ENCODE measurements at regions not wholly inside any gene's neighbourhood (a gene's known extent, or its start where the extent isn't known, plus 50 kb on each side); places are given as distances from the start of the nearest gene placed in this dataset.

DNA sequence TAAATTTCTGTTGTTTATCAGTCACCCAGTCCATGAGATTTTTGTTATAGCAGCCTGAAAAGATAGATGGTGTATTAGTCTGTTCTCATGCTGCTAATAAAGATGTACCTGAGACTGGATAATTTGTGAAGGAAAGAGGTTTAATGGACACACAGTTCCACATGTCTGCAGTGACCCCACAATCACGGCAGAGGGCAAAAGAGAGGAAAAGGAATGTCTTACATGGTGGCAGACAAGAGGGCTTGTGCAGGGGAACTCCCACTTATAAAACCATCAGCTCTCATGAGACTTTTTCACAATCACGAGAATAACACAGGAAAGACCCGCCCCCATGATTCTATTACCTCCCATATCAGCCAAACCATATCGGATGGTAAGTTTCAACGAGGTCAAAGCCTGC, 309.2 kb downstream of the LIG4 start:
- no peak for DNase-seq

- DNase-seq = no peak
Measured at GRCh38 chr13:107901996-107902562, 313.3 kb downstream of the LIG4 start.

GRCh38 chr13:107901230-107901629, 314.1 kb downstream of the LIG4 start:
- DNase-seq = no peak

DNA sequence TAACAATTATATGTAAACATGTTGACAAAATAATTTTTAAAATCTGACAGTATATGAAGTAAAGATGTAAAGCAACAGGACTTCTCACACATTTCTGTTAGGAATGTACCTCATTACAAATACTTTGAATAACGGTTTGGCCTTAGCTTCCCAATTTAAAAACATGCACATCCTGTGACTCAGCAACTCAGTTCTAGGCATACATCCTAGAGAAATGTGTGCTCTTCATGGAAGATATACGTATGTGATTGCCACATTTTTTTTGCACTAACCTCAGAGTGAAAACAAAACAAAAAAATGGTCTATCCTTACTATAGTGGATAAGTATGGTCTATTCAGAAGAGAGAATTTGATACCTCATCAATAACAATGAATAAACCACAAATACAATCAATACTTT, 314.6 kb downstream of the LIG4 start:
- no peak for DNase-seq

DNA sequence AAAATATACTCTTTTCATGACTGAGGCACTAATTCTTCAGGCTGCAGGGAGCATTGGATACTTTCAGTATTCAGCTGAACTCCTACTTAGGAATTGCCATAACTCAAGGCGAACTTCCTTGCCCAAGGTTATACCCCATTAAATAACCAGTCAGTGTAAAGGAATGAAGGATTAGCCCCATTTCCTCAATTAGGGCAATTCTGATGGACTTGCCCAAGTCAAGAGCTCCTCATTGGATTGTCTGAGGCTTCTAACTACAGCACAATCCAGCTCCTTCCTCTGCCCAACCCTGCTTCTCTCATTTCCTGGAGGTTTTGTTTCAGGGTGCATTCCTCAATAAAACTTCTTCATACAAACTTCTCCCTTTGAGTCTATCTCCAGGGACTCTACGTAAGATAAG, 329.2 kb downstream of the LIG4 start:
- DNase-seq = no peak

DNA sequence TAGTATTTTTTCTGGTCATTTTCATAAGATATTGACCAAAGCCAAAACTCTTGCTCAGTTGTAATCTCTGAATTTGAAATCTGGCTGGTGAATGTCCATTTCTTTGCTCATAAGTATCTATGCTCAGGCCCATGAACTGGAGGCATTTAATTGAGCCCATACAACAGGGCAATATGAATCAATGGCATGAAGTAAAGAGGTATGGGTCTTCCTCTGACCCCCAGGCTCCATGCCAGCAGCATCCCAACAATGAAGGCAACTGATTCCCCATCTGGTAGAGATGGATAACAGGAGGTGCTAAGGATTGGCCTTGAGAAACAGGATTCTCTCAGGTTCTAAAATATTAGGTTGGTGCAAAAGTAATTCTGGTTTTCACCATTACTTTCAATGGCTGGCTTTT, 330.8 kb downstream of the LIG4 start:
- no peak for DNase-seq

- DNase-seq = no peak
Measured at GRCh38 chr13:107883561-107884175, 331.7 kb downstream of the LIG4 start.

DNA sequence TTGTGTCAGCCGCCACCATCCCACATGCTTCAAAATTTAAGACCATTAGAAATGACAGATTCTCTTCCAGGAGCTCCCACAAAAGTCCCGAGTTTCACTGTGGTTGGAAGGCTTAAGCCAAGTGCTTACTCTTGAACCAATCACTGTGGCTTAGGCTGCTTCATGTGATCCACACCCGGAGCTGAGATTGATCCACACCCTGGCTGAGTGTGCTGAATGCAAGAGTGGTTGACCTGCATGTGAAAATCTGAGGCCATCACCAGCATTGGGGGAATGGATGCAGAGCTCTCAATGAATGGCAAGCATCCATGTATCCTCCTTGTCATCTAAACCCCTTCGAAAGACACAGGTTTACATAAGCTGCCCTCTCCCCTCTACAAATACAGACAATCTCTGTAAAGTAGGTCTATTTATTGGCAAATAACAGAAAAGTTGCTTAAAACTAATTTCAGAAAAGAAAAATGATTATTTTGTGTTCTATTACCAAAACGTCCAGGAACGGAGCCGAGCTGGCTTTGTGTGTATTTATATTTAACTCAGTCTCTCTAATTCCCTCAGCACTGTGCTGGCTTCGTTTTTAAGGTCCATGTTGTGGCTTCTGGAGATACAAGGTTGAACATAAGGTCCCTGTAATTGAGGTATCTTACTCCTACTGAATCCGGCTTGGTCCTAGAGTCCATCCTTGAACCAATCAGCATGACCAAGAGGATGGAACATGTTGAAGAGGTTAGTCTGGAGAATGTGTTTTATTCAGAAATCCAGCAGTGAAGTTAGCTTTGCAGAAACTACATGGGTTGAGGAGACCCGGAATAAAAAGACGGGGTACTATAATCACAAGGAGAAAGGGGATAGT, 332.4 kb downstream of the LIG4 start:
- no peak for DNase-seq

GRCh38 chr13:107881362-107881761, 334.0 kb downstream of the LIG4 start:
- DNase-seq = no peak

DNA sequence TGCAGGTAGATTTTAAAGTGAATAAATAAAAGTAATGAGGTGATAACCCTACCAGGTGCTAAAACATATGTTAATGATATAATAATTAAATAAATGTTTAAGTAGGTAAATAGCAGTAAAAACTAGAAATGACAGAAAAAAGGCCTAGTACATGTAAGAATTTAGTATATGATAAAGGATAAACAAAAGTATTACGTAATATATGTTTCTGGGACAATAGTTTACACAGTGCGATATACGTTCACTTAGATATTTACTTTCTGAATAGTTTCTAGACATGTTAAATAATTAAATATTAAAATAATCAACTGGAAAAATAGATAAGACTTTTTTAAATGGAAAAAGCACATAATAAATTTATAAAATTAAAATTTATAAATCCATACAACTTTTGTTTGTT, 340.9 kb downstream of the LIG4 start:
- DNase-seq = no peak

- no peak for DNase-seq
Measured at GRCh38 chr13:107873926-107874325, 341.4 kb downstream of the LIG4 start.

DNA sequence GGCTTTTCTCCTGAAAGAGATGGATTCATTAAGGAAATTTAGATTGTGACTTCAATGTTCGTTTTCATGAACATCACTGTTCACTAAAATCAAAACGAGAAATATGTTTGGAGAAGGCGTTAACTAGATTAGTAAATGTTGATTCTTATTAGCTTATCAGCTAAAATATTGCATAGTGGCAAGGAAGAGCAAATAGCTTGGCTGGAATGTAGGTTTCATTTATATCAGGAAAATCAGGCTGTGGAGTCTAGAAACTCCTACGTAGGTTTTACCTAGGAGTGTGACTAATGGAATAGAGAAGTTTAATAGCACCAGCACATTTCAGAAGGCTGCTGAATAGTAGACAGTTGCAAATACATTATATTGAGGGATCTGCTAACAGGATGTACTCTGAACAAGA, 344.9 kb downstream of the LIG4 start:
- DNase-seq = no peak

DNA sequence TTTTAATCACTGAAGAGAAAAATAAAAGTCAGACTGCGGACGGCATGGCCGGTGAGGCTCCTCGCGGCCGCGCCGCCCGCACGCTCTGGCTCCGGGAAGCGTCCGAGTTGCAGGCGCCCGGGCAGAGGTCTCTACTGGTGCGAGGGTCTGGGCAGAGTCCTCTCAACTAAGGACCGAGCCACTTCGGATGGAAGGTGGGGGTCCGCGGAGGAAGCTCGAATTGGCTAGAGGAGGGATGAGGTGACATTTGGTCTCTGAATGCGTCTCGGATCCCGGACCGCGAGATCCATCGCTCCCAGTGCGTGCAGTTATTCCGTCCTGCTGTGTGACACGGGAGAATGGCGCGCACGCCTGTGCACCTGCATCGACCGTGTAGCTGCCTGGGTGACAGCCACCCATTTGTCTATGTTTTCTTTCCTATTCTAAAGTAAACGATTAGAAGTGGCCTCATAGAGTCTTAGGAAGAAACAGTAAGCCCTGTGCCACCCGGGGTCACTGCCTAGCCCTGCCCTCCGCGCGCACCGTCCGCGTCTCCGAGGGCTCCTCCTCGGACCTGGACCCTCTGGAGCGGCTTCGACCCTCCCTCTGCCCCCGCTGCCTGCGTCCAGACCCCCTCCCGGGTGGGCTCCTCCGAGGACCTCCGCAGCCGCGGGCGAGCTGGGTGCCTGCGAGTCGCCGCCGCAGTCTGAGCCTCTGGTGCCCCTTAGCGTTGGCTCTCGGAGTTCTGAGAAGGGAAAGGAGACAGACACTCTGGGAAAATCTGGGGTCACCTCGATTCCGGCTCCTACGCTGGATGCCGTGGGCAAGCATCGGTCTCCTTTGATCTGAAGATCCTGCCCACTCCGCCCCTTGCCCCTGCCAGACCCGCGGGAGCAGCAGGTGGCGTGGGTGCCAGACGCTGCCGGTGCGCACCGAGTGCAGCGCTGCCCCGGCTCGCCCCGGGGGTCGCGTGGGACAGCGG, 347.4 kb downstream of the LIG4 start:
- no peak for DNase-seq

GRCh38 chr13:107866941-107867623, 348.3 kb downstream of the LIG4 start:
- no peak for DNase-seq

GRCh38 chr13:107866032-107866940, 349.1 kb downstream of the LIG4 start:
- DNase-seq = no peak

DNA sequence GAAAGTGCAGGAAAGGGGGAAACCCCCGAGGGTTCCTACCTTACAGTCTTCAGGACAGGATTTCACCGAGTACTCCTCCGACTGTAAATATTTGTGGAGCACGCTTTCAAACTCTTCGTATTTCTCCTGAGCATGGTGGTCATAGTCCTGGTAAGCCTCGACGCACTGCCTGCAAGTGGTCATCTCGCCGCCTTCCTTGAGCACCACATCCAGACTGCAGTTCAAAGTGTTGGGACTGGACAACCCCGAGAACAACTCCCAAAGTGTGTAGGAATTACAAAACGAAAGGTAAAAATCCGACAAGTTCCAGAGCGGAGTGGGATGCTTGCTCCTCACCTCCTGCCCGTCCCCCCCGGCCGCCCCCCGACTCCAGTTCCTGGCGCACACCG, 349.7 kb downstream of the LIG4 start:
- no peak for DNase-seq

GRCh38 chr13:107865318-107865575, 350.1 kb downstream of the LIG4 start:
- DNase-seq = no peak

DNA sequence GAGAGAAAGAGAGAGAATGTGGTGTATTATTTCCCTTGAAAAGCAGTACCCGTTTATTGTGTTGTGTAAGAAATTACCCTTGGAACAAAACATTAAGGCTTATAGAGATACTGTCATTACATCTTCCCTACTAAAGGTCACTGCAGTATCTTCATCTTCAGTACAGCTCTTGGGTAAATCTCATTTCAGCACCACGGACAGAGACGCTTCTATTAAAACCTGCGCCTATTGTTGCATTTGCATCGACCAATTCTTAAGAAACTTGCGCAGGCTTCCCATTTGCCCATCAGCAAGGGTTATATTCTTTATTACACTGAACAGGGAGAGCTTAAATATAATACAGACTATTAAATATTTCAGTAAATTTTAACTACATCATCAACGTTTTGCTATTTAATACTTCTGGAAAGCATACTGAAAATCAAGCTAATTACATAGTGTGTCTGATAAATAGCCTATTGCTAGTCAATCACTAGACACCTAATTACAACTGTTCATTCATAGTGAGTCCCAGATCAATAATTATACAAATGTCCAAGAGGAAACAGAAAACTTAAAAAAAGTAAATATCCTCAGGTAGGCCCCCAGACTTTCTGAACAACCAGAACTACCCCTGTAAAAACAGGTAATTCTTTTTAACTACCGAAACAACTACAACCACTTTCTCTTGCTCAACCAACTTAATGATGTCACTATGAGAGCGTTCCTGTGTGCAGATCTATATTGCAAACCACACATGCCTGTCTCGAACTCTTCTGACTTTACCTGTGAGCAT, 350.6 kb downstream of the LIG4 start:
- DNase-seq = no peak

DNA sequence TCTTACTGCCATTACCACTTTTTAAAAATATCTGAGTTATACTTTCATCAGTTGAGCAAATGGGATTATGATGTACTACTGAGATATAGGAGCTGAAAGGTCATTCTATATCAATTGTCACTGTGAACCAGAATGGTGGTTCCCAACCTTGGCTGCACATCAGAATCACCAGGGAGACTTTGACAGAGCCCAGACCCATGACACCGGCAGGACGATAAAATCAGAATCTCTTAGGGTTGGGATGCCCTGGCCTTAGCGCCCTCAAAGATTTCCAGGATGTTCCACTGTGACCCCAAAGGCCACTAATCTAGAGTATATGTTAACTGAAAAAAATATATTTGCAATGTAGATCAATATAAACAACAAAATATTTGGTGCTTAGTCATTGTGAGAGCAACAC, 355.1 kb downstream of the LIG4 start:
- no peak for DNase-seq

DNA sequence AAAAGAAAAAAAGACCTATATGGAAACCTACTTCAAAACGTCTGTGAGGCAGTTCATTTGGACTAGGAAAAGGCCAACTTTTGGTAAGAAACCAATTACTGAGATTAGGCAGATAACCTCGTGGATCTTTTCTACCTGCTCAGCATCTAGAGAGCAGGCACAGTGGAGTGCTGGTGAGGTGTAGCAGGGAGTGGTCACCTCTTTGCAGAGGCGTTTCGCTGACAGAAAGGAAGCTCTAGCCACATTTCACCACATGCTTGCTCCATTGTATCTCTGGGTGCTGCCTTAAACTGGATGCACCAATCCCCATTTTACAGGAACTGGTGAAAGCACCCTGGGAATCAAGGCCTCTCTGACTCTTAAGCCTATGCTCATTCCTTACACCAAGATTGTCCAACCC, 360.5 kb downstream of the LIG4 start:
- no peak for DNase-seq

DNA sequence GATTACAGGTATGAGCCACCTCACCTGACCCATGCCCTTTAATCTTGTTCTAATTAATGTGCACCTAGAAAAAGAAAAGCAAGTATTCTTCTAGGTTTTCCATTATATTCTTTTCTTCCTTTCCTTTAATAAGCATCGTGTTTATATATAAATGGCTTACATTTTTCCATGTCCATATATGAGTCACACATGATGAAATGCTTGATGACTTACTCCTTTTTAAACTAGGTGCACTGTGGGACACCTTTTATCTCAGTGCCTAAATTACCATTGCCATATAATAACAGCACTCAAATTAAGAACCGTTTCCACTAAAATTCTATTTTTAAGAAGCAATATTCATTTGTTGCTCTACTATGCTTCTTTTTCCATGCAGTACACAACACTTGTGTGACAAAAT, 363.3 kb downstream of the LIG4 start:
- DNase-seq = no peak

Data from CD4-positive, alpha-beta T cell treated with Interleukin-10 for 1 hour (primary cell).